DOHH2 (cell line): ENCODE measurements at regions not wholly inside any gene's neighbourhood (a gene's known extent, or its start where the extent isn't known, plus 50 kb on each side); places are given as distances from the start of the nearest gene placed in this dataset.

Experiments
- H3F3A ChIP-seq: fragments of 200-600 bp; sonication (generic), shearing (Covaris generic); 2 replicates; pipeline ENCODE4 v1.6.0; 2016; ENCODE audit warnings: antibody characterized with exemption, mild to moderate bottlenecking; ENCODE audit not compliant: control insufficient read depth, insufficient read depth
- H3K27ac ChIP-seq: fragments of 200-600 bp; sonication (generic); 2 replicates; pipeline ENCODE4 v1.5.1; 2014; ENCODE audit warnings: low read depth, mild to moderate bottlenecking, low read length, moderate library complexity
- H3K27me3 ChIP-seq: fragments of 200-600 bp; sonication (generic); 2 replicates; pipeline ENCODE4 v1.6.1; 2014; ENCODE audit warnings: mild to moderate bottlenecking, low read length, mixed read lengths; ENCODE audit not compliant: control insufficient read depth
- H3K36me3 ChIP-seq: fragments of 200-600 bp; sonication (generic); 2 replicates; pipeline ENCODE4 v1.6.1; 2014; ENCODE audit warnings: mild to moderate bottlenecking, low read length, moderate library complexity, mixed read lengths; ENCODE audit not compliant: control insufficient read depth
- H3K4me1 ChIP-seq: fragments of 200-600 bp; sonication (generic); 2 replicates; pipeline ENCODE4 v1.6.1; 2014; ENCODE audit warnings: mild to moderate bottlenecking, low read length, mixed read lengths; ENCODE audit not compliant: control insufficient read depth
- H3K4me2 ChIP-seq: fragments of 200-600 bp; sonication (generic); 2 replicates; pipeline ENCODE4 v1.6.0; 2014; ENCODE audit warnings: mild to moderate bottlenecking, low read length, moderate library complexity
- H3K4me3 ChIP-seq: fragments of 200-600 bp; sonication (generic); 2 replicates; pipeline ENCODE4 v1.5.1; 2014; ENCODE audit warnings: mild to moderate bottlenecking, low read length, mixed read lengths
- H3K79me2 ChIP-seq: fragments of 200-600 bp; sonication (generic); 2 replicates; pipeline ENCODE4 v1.6.1; 2014; ENCODE audit warnings: mild to moderate bottlenecking, low read length, mixed read lengths; ENCODE audit not compliant: control insufficient read depth
- H3K9me2 ChIP-seq: fragments of 200-600 bp; sonication (generic); replicated peaks from 2 replicates; pipeline ENCODE4 v1.6.1; 2014; ENCODE audit warnings: mild to moderate bottlenecking, low read length, mixed read lengths; ENCODE audit not compliant: control insufficient read depth
- H3K9me3 ChIP-seq: fragments of 200-600 bp; sonication (generic); 2 replicates; pipeline ENCODE4 v1.6.1; 2014; ENCODE audit warnings: antibody characterized with exemption, low read length, mixed read lengths; ENCODE audit not compliant: control insufficient read depth, insufficient read depth
- H4K20me1 ChIP-seq: fragments of 200-600 bp; sonication (generic); 2 replicates; pipeline ENCODE4 v1.6.0; 2014; ENCODE audit warnings: low read depth, mild to moderate bottlenecking, antibody characterized with exemption, low read length, moderate library complexity; ENCODE audit not compliant: control insufficient read depth, insufficient read depth
- CTCF ChIP-seq: fragments of 200-600 bp; sonication (generic); IDR thresholded peaks from one replicate; pipeline ENCODE4 v1.5.1; 2014; ENCODE audit warnings: antibody characterized with exemption, mild to moderate bottlenecking, low read depth, low read length; ENCODE audit not compliant: poor library complexity, severe bottlenecking
- EZH2phosphoT487 ChIP-seq: fragments of 200-600 bp; sonication (generic); IDR thresholded peaks from 2 replicates; pipeline ENCODE4 v1.6.1; 2017; ENCODE audit warnings: borderline replicate concordance, mild to moderate bottlenecking, antibody characterized with exemption, low read length, moderate library complexity, mixed read lengths

DNA sequence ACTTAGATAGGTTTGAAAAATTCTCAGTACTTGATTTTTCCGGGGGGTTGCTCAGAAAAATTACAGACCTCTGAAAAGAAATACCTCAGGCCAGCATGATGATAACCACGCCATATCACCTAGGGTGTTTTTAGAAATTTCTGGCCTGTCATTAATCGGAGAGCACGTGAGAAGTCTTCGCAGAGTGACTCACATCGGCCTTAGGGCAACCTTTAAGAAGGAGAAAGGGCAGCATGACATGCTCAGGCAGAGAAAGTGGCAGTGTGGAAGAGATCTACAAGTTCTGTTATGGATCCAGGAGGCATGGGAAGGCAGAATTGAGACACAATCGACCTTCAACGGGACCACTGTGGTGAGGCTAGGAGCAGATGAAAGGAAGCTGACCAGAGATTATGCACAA, 506.3 kb downstream of the LMO4 start:
- Histone ChIP-seq H3K79me2 (no peaks in the 10 kb centered on the region), H3K9me3 (no peaks in the 10 kb centered on the region), H3K4me2 (no peak overlapping the region), H3K4me1 (peaks cover 31% of the 10 kb centered on the region), H3K27me3 (no peaks in the 10 kb centered on the region), H3F3A (no peaks in the 10 kb centered on the region), H3K27ac (no peak overlapping the region), H4K20me1 (no peaks in the 10 kb centered on the region), H3K9me2 (no peaks in the 10 kb centered on the region), H3K36me3 (no peaks in the 10 kb centered on the region), H3K4me3 (no peak overlapping the region)
- no peak for TF ChIP-seq CTCF
- no peak for TF ChIP-seq EZH2phosphoT487

DNA sequence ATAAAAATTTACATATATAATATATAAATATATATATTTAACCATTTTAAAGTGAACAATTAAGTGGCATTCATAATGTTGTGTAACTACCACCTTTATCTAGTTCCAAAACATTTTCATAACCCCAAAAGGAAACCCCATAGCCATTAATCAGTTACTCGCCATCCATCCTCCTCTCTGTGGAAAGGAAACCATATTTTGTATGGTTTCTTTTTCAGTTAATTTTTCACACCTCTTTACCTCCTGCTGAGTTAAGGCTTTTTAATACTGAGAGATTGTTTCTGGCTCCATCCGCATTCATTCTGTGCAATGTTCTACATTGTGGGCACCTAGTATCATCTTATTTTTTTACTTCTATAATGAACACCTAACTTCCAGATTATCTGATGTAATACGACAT, 512.1 kb downstream of the LMO4 start:
- Histone ChIP-seq H3K27ac (no peak overlapping the region), H3K4me3 (no peak overlapping the region), H3K27me3 (no peaks in the 10 kb centered on the region), H3K4me1 (no peaks in the 10 kb centered on the region), H3K9me2 (no peaks in the 10 kb centered on the region), H4K20me1 (no peaks in the 10 kb centered on the region), H3K79me2 (no peaks in the 10 kb centered on the region), H3K36me3 (no peaks in the 10 kb centered on the region), H3K4me2 (no peak overlapping the region), H3F3A (no peaks in the 10 kb centered on the region), H3K9me3 (0 out of 2 replicates have a peak, but pooled peaks cover 4% of the 10 kb centered on the region)
- TF ChIP-seq EZH2phosphoT487: no peak
- no peak for TF ChIP-seq CTCF

DNA sequence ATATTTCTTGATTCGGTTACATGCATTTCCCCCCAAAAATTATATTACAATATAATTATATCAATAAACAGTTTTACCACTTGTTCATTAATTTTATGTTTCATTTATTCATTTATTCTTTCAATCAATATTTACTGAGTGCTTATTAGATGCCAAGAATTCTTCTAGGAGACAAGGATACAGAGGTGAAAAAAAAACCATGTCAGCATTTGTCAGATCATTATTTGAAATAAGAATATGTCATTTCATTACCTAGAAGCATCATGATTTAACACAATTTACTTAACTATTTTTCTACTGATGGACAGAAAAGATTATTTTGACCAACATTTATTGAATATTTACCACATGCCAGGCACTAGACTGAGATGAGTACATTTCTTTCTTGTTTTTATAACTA, 512.7 kb downstream of the LMO4 start:
- no peak for TF ChIP-seq CTCF
- TF ChIP-seq EZH2phosphoT487: no peak
- Histone ChIP-seq H3K27ac (no peak overlapping the region), H3K4me3 (no peak overlapping the region), H3K27me3 (no peaks in the 10 kb centered on the region), H4K20me1 (no peaks in the 10 kb centered on the region), H3K79me2 (no peaks in the 10 kb centered on the region), H3F3A (no peaks in the 10 kb centered on the region), H3K9me3 (0 out of 2 replicates have a peak, but pooled peaks cover 4% of the 10 kb centered on the region), H3K36me3 (no peaks in the 10 kb centered on the region), H3K4me1 (no peaks in the 10 kb centered on the region), H3K9me2 (no peaks in the 10 kb centered on the region), H3K4me2 (no peak overlapping the region)

- Histone ChIP-seq H3K36me3 (no peaks in the 10 kb centered on the region), H3F3A (no peaks in the 10 kb centered on the region), H3K4me3 (no peak overlapping the region), H3K79me2 (no peaks in the 10 kb centered on the region), H4K20me1 (no peaks in the 10 kb centered on the region), H3K27ac (no peak overlapping the region), H3K4me1 (no peaks in the 10 kb centered on the region), H3K27me3 (no peaks in the 10 kb centered on the region), H3K9me3 (0 out of 2 replicates have a peak, but pooled peaks cover 4% of the 10 kb centered on the region), H3K4me2 (no peak overlapping the region), H3K9me2 (no peaks in the 10 kb centered on the region)
- TF ChIP-seq CTCF: no peak
- no peak for TF ChIP-seq EZH2phosphoT487
Measured at GRCh38 chr1:87842156-87842555, 513.5 kb downstream of the LMO4 start.
